Fibroblast of lung (primary cell): ENCODE measurements at regions not wholly inside any gene's neighbourhood (a gene's known extent, or its start where the extent isn't known, plus 50 kb on each side); places are given as distances from the start of the nearest gene placed in this dataset.

ENCODE experiments used
- DNase-seq, 2 donors: peaks; one replicate each; pipeline versions ENCODE4 v3.0.0 to v3.0.0-alpha.2; 2010; ENCODE audit warnings: low read depth in 2 of 2
- H2AFZ ChIP-seq: 2 replicates; pipeline ENCODE4 v1.5.1; 2012; ENCODE audit warnings: low read length, control low read depth, inconsistent platforms
- H3K27ac ChIP-seq: 2 replicates; pipeline ENCODE4 v1.5.1; 2011; ENCODE audit warnings: low read length, control low read depth; ENCODE audit not compliant: insufficient read depth
- H3K27me3 ChIP-seq: 2 replicates; pipeline ENCODE4 v1.5.1; 2011; ENCODE audit warnings: mild to moderate bottlenecking, low read length; ENCODE audit not compliant: control insufficient read depth, insufficient read depth
- H3K36me3 ChIP-seq: 2 replicates; pipeline ENCODE4 v1.5.1; 2011; ENCODE audit warnings: low read length; ENCODE audit not compliant: control insufficient read depth, insufficient read depth
- H3K4me1 ChIP-seq: 2 replicates; pipeline ENCODE4 v1.5.1; 2011; ENCODE audit warnings: low read length; ENCODE audit not compliant: control insufficient read depth, insufficient read depth; ENCODE audit errors: extremely low read depth
- H3K4me2 ChIP-seq: 2 replicates; pipeline ENCODE4 v1.5.1; 2011; ENCODE audit warnings: low read length, control low read depth; ENCODE audit not compliant: insufficient read depth; ENCODE audit errors: extremely low read depth
- H3K4me3 ChIP-seq, 4 experiments: fragments of 200-600 bp in 1 of 4; sonication (generic) in 1 of 4; replicated peaks in 1 of 4; 2 replicates each; pipeline ENCODE4 v1.5.1; 2011 to 2016; ENCODE audit warnings: low read length in 4 of 4, low read depth in 3 of 4, mild to moderate bottlenecking in 3 of 4, control low read depth in 2 of 4, inconsistent platforms in 1 of 4, mixed read lengths in 1 of 4; ENCODE audit not compliant: insufficient read depth in 1 of 4; ENCODE audit errors: control extremely low read depth in 1 of 4
- H3K79me2 ChIP-seq: 2 replicates; pipeline ENCODE4 v1.5.1; 2012; ENCODE audit warnings: mild to moderate bottlenecking, low read length, inconsistent platforms; ENCODE audit not compliant: control insufficient read depth, insufficient read depth
- H3K9ac ChIP-seq: 2 replicates; pipeline ENCODE4 v1.5.1; 2011; ENCODE audit warnings: mild to moderate bottlenecking, low read length, control low read depth; ENCODE audit not compliant: insufficient read depth
- H3K9me3 ChIP-seq: 2 replicates; pipeline ENCODE4 v1.5.1; 2012; ENCODE audit warnings: low read depth, low read length; ENCODE audit not compliant: control insufficient read depth, insufficient read depth
- H4K20me1 ChIP-seq: 2 replicates; pipeline ENCODE4 v1.5.1; 2011; ENCODE audit warnings: low read length; ENCODE audit not compliant: control insufficient read depth, insufficient read depth; ENCODE audit errors: extremely low read depth
- CTCF ChIP-seq, 2 donors: IDR thresholded peaks in 1 of 2; conservative IDR thresholded peaks in 1 of 2; 1 replicate in 1 of 2; 2 replicates in 1 of 2; pipeline ENCODE4 v1.5.1; 2011 to 2012; ENCODE audit warnings: low read length in 2 of 2, control low read depth in 1 of 2, inconsistent platforms in 1 of 2, low read depth in 1 of 2, mild to moderate bottlenecking in 1 of 2
- EZH2 ChIP-seq: IDR thresholded peaks from 2 replicates; pipeline ENCODE4 v1.5.1; 2012; ENCODE audit warnings: low read length, control low read depth, mild to moderate bottlenecking; ENCODE audit errors: missing control alignments

GRCh38 chr2:12052796-12053195 is 306.4 kb downstream of the LPIN1 start:
- H3K27me3 ChIP-seq = no peaks in the 10 kb centered on the region

GRCh38 chr2:12054956-12055618 is 308.7 kb downstream of the LPIN1 start:
- H3K36me3 ChIP-seq = no peaks in the 10 kb centered on the region
- no peak overlapping the region for H2AFZ ChIP-seq
- H3K79me2 ChIP-seq = no peaks in the 10 kb centered on the region
- H4K20me1 ChIP-seq = no peaks in the 10 kb centered on the region
- H3K4me3 ChIP-seq = no peak overlapping the region
- H3K9ac ChIP-seq = no peak overlapping the region
- TF ChIP-seq CTCF (conservative IDR thresholded peaks at IDR 0.05 in 1 of 2, IDR thresholded peaks at IDR 0.05 in 1 of 2; ENCODE audit: low read depth in 1 of 2, low read length in 2 of 2) (no peak), EZH2 (no peak)
- H3K4me2 ChIP-seq = no peak overlapping the region
- DNase-seq = no peak
- H3K4me1 ChIP-seq = peaks cover 9% of the 10 kb centered on the region
- H3K9me3 ChIP-seq = no peaks in the 10 kb centered on the region
- H3K27me3 ChIP-seq = no peaks in the 10 kb centered on the region
- no peak overlapping the region for H3K27ac ChIP-seq

More at GRCh38 chr2:12052796-12053195, 306.4 kb downstream of the LPIN1 start:
- no peak for DNase-seq
- Histone ChIP-seq H3K27ac (no peak overlapping the region), H3K4me3 (no peak overlapping the region), H3K9ac (no peak overlapping the region), H3K36me3 (no peaks in the 10 kb centered on the region), H2AFZ (no peak overlapping the region), H3K79me2 (no peaks in the 10 kb centered on the region), H3K4me1 (peaks cover 4% of the 10 kb centered on the region), H3K9me3 (no peaks in the 10 kb centered on the region), H4K20me1 (no peaks in the 10 kb centered on the region), H3K4me2 (no peak overlapping the region)
- TF ChIP-seq EZH2 (no peak), CTCF (conservative IDR thresholded peaks at IDR 0.05 in 1 of 2, IDR thresholded peaks at IDR 0.05 in 1 of 2; ENCODE audit: low read depth in 1 of 2, low read length in 2 of 2) (no peak)

- Histone ChIP-seq H3K79me2 (no peaks in the 10 kb centered on the region), H3K4me3 (no peak overlapping the region), H3K9ac (no peak overlapping the region), H3K4me1 (peaks cover 7% of the 10 kb centered on the region), H3K27ac (no peak overlapping the region), H2AFZ (no peak overlapping the region), H3K27me3 (no peaks in the 10 kb centered on the region), H3K4me2 (no peak overlapping the region), H4K20me1 (no peaks in the 10 kb centered on the region), H3K36me3 (no peaks in the 10 kb centered on the region), H3K9me3 (no peaks in the 10 kb centered on the region)
- no peak for TF ChIP-seq EZH2
- no peak for TF ChIP-seq CTCF (conservative IDR thresholded peaks at IDR 0.05 in 1 of 2, IDR thresholded peaks at IDR 0.05 in 1 of 2; ENCODE audit: low read depth in 1 of 2, low read length in 2 of 2)
- DNase-seq = peak; percentile 18 to 61
These were observed 311.2 kb downstream of the LPIN1 start for GRCh38 chr2:12057436-12058166.
